Muscle of leg (tissue), 3 donors: ENCODE measurements at regions not wholly inside any gene's neighbourhood (a gene's known extent, or its start where the extent isn't known, plus 50 kb on each side); places are given as distances from the start of the nearest gene placed in this dataset.
A peak's percentile ranks its signal among the peaks of the same experiment; 100 is the strongest.
"Not testable (repeated sequence)": the region's sequence is repeated elsewhere in the genome, so short reads cannot be mapped to it uniquely, and the experiment has no call there.

Experiments used
- DNase-seq: peaks from one replicate; pipeline ENCODE4 v3.0.0; 2013
- H3K27ac ChIP-seq: one replicate; pipeline ENCODE4 v1.5.1; 2013; ENCODE audit warnings: mild to moderate bottlenecking, low read length, control low read depth
- H3K27me3 ChIP-seq: one replicate; pipeline ENCODE4 v1.6.1; 2013; ENCODE audit warnings: low read length; ENCODE audit not compliant: control insufficient read depth, insufficient read depth
- H3K36me3 ChIP-seq: one replicate; pipeline ENCODE4 v1.6.1; 2013; ENCODE audit warnings: low read length; ENCODE audit not compliant: control insufficient read depth, insufficient read depth
- H3K4me1 ChIP-seq: one replicate; pipeline ENCODE4 v1.6.1; 2013; ENCODE audit warnings: low read length; ENCODE audit not compliant: control insufficient read depth, insufficient read depth
- H3K4me3 ChIP-seq: one replicate; pipeline ENCODE4 v1.5.1; 2013; ENCODE audit warnings: low read length, control low read depth
- H3K9me3 ChIP-seq: replicated peaks from 2 replicates; pipeline ENCODE4 v1.6.1; 2013; ENCODE audit warnings: low read depth, low read length; ENCODE audit not compliant: control insufficient read depth
- WGBS: methylation state at CpG from one replicate; pipeline ENCODE4 v1.1.5; 2013; ENCODE audit warnings: missing lambda C conversion rate; ENCODE audit not compliant: insufficient coverage; 5-methylcytosine and 5-hydroxymethylcytosine counted together

DNA sequence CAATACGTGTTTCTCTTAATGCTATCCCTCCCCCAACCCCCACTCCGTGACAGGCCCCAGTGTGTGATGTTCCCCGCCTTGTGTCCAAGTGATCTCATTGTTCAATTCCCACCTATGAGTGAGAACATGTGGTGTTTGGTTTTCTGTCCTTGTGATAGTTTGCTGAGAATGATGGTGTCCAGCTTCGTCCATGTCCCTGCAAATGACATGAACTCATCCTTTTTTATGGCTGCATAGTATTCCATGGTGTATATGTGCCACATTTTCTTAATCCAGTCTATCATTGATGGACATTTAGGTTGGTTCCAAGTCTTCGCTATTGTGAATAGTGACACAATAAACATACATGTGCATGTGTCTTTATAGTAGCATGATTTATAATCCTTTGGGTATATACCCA is 52.5 kb downstream of the KIAA0408 start:
- H3K27me3 ChIP-seq, H3K27ac ChIP-seq, H3K4me3 ChIP-seq, H3K36me3 ChIP-seq, DNase-seq, H3K9me3 ChIP-seq, H3K4me1 ChIP-seq: not testable (repeated sequence)
- WGBS, result no CpG with 5 or more reads among the region's 5 CpGs

DNA sequence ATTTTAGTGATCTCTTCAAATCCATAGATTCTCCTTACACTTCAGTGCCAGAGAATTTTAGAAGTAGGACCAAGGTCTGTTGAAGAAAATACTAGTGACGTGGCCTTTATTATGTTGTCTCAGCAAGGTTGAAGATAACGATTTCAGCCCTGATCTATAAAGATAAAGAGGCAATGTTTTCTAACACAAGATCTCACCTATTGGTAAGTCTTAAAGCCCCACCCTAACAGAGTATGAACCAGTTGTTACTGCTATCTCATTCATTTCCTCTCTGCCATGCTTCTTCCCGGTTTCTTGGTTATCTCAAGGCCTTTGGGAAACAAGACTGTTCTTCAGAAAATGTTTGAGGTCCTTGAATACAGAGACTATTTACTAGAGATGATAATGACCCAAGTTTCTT is 53.1 kb downstream of the KIAA0408 start:
- no peaks in the 10 kb centered on the region for H3K27me3 ChIP-seq
- WGBS, result no CpG with 5 or more reads among the region's 3 CpGs
- no peaks in the 10 kb centered on the region for H3K4me1 ChIP-seq
- no peaks in the 10 kb centered on the region for H3K9me3 ChIP-seq
- H3K27ac ChIP-seq, result no peak overlapping the region
- DNase-seq, result no peak
- no peaks in the 10 kb centered on the region for H3K36me3 ChIP-seq
- H3K4me3 ChIP-seq, result no peak overlapping the region

DNA sequence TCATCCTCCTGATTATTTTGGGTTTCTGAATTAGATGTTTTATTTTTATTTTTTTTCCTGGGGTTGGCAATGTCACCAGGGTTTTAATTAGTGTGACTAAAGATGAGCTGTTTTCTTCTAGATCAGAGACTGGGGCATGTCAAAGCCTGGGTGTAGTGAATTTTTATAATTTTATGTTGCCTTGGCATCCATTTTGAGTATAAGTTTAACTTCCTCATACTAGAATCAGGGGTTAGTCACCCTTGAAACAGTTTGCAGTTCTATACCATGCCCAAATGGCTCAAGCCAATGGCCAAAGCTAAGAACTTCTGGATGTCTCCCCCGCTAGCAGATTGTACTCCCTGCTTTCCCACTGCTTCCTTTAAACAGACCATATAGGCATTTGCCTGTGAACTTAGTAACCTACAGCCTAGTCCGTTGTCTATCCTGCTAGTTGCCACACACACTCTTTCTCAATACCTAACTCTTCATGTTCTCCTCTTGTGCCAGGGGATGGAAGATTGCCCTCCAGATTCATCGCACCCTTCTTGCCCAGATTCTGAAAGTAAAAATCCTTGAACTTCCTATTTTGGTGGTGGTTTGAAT is 54.5 kb downstream of the KIAA0408 start:
- WGBS, result 88% methylated on average over 2 of the region's 3 CpGs
- no peaks in the 10 kb centered on the region for H3K9me3 ChIP-seq
- H3K4me1 ChIP-seq, result no peaks in the 10 kb centered on the region
- no peak overlapping the region for H3K4me3 ChIP-seq
- no peaks in the 10 kb centered on the region for H3K27me3 ChIP-seq
- no peak overlapping the region for H3K27ac ChIP-seq
- DNase-seq, result no peak
- H3K36me3 ChIP-seq, result no peaks in the 10 kb centered on the region

DNA sequence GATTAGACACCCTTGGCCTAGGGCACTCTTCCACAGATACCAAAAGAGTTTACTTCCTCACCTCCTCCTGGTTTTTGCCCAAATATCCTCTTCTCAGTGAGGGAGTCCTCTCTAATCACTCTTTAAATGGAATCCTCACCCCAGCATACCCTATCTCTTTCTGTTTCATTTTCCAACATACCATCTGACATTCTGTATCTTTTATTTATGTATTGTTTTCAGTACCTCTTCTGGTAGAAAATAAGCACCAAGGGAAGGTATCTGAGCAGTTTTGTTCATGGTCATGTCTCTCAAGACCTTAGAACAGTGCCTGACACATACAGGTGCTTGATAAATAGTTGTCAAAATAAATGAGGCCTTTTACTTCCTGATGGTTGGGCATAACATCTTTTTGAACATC is 55.1 kb downstream of the KIAA0408 start:
- no peak for DNase-seq
- H3K4me1 ChIP-seq, result no peaks in the 10 kb centered on the region
- no peaks in the 10 kb centered on the region for H3K36me3 ChIP-seq
- H3K27me3 ChIP-seq, result no peaks in the 10 kb centered on the region
- no peak overlapping the region for H3K27ac ChIP-seq
- no peaks in the 10 kb centered on the region for H3K9me3 ChIP-seq
- no peak overlapping the region for H3K4me3 ChIP-seq

DNA sequence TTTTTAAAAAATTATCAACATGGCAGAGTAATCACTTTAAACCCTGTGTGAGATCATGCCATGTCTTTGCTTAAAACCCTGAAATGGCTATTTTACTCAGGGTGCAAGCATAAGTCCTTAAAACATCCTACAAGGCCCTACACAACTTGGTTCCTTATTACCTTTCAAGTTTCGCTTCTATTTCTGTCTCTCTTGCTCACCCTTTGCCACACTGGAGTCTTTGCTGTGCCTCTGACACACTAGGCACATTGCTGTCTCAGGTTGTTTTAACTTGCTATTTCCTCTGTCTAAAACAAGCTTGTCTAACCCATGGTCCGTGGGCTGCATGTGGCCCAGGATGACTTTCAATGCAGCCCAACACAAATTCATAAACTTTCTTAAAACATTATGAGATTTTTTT is 55.6 kb downstream of the KIAA0408 start:
- Histone ChIP-seq H3K27ac (no peak overlapping the region), H3K9me3 (no peaks in the 10 kb centered on the region), H3K36me3 (no peaks in the 10 kb centered on the region), H3K4me1 (no peaks in the 10 kb centered on the region), H3K27me3 (no peaks in the 10 kb centered on the region), H3K4me3 (no peak overlapping the region)
- 100% methylated on average over 1 of the region's 2 CpGs for WGBS
- DNase-seq, result no peak

DNA sequence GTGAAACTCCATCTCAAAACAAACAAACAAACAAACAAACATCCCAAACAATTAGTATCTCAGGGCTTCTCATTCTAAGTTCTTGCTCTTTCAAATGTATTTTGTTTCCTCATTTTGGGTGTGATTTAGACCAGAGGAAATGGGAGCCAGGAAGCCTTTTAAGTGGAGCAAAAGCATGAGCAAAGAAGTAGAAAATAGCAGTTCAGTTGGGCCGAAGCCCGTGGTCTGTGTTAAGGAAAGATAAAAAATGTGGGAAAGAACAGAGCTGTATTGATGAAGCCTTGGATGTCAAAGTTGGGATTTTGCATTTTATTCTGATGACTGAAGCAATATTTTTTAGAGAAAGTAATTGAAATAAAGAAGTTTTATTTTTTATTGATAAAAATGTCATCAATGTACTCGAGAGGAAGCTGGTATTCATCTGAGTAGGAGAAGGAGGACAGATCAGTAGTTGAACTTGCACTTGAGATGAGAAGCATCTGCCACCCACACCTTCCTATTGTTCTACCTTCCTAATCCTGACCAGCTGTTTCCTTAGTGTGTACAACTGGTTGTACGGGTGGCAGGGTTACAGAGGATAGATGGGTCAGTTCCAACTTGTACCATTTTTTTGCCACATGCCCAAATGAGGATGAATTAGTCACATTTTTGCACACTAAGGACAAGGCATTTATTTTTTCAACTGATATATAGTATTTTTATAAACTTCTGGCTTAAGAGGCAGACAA is 56.1 kb downstream of the KIAA0408 start:
- Histone ChIP-seq H3K4me1 (peaks cover 1% of the 10 kb centered on the region), H3K27ac (no peak overlapping the region), H3K36me3 (no peaks in the 10 kb centered on the region), H3K27me3 (no peaks in the 10 kb centered on the region), H3K4me3 (no peak overlapping the region), H3K9me3 (no peaks in the 10 kb centered on the region)
- 68% methylated on average over 2 of the region's 4 CpGs for WGBS
- no peak for DNase-seq

DNA sequence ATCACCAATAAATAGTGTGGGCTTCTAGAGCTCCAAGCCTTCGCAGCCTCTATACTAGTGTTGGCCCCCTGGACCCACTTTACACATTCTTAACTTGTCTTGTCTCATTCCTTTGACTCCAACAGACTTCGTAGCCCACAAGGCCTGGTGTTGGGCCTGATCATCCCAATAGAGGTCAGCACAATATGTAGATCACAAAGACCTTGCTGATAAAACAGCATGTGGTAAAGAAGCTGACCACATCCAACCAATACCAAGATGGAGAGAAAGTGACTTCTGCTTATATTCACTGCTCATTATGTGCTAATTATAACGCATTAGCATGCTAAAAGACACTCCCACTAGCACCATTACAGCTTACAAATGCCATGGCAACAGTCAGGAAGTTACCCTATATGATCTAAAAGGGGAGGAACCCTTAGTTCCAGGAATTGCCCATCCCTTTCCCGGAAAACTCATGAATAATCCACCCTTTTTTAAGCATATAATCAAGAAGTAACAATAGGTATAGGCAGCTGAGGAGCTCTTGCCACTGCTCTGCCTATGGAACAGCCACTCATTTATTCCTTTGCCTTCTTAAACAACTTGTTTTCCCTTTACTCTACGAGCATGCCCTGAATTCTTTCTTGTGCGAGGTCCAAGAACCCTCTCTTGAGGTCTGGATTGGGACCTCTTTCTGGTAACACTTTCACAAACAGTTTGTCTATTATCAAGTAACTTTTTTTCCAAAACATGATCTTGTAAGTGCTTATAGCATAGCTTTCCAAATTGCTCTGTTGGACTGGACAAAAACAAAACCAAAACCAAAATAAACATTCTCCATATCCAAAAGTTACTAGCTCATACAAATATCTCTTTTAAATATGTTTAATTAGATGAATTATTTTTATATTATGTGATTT is 54.6 kb upstream of the ECHDC1 start:
- WGBS, result 71% methylated on average over 4 of the region's 6 CpGs
- H3K27ac ChIP-seq, result peak overlapping the region; percentile 57
- H3K36me3 ChIP-seq, result no peaks in the 10 kb centered on the region
- no peaks in the 10 kb centered on the region for H3K9me3 ChIP-seq
- H3K4me3 ChIP-seq, result no peak overlapping the region
- DNase-seq, result peak; percentile 72
- H3K4me1 ChIP-seq, result peaks cover 3% of the 10 kb centered on the region
- no peaks in the 10 kb centered on the region for H3K27me3 ChIP-seq

DNA sequence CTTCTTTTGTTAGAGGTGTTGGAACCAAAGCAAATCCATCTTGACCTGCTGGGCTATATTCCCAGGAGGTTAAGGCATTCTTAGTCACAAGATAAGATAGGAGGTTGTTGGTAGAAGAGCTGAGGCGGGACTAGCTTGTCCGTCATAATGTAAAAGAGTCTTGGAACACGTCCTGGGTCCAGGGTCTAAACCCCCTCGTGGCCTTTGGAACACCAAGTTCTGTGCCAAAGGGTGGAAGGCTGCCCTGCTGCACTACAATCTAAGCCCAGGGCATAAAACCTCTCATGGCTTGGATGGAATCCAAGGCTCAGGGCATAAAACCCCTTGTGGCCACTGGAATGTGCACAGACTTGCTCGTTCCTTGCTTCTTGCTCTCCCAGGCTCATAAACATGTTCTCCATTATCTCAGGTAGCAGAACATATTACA is 53.8 kb upstream of the ECHDC1 start:
- 57% methylated on average over 5 of the region's 5 CpGs for WGBS
- H3K9me3 ChIP-seq, H3K27ac ChIP-seq, H3K27me3 ChIP-seq, DNase-seq, H3K36me3 ChIP-seq, H3K4me1 ChIP-seq, H3K4me3 ChIP-seq: not testable (repeated sequence)
